ENCODE measurements at regions not wholly inside any gene's neighbourhood (a gene's known extent, or its start where the extent isn't known, plus 50 kb on each side); places are given as distances from the start of the nearest gene placed in this dataset.
A peak's percentile ranks its signal among the peaks of the same experiment; 100 is the strongest.
"Not testable (repeated sequence)": the region's sequence is repeated elsewhere in the genome, so short reads cannot be mapped to it uniquely, and the experiment has no call there.

GRCh38 chr12:46493834-46494181 lies 121.2 kb upstream of the SLC38A2 start:
- peak; percentile 60 for DNase-seq (ENCODE audit: low read depth)

DNA sequence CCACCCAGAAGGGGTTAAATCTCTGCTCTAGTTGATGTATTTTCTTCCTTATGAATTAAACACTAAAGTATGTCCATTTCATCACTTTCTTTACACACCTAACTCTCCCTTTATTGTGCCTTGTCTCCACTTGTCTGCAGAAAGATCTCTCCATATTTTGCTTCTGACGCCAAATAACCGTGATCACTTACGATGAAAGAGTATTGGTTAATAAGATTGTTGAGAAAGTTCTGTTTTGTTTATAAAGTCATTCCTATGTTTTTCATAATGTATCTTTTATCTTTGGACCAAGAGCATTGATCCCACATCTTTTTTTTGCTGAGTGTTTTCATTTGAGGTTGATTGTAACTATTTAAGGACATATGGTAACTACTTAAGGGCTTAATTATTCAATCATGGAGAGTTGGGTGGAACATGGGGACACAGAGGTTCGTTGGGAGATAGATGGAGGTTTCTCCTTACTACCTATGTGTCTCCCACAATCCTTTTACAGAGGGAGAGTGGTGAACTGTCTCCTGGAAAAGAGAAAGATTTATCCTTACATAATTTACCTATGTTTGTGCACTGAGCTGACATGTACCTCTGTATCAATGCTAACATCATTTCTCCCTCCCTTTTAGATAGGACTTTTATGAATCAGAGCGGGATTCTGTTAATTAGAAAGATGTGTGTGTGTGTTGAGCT lies 120.7 kb upstream of the SLC38A2 start:
- DNase-seq (ENCODE audit: low read depth) = no peak

DNA sequence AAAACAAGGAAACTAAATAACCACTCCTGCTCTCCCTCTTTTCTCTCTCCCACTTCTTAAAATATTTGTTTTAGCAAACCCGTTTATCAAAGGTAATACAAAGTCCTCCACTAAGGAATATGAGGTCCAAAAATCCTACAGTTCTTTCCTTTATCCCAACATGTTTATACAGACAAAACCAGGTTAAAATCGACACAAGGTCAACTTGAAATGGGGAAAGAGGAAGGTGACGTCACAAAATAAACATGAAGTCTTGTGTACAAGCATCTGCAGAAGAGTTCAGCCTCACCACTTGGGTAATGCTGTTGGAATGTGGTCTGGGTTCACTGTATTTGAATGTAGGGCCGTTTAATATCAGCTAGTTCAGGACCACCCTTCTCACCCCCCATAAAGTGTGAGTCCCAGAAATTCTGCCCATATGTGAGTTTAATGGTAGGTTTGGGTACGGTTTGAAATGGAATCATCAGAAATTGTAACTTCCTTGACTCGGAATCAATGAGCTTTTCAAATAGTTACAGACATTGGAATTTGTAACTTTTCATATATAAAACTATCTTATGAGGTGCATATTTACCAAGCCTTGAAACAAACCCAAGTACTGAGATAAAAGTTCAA lies 120.0 kb upstream of the SLC38A2 start:
- DNase-seq (ENCODE audit: low read depth) = peak; percentile 92

- DNase-seq (ENCODE audit: low read depth) = peak; percentile 18
These were observed 119.0 kb upstream of the SLC38A2 start for GRCh38 chr12:46491548-46491947.

- DNase-seq (ENCODE audit: low read depth) = peak; percentile 44
These were observed 118.1 kb upstream of the SLC38A2 start for GRCh38 chr12:46490635-46491034.

GRCh38 chr12:46489951-46490388 lies 117.4 kb upstream of the SLC38A2 start:
- DNase-seq (ENCODE audit: low read depth) = peak; percentile 18

DNA sequence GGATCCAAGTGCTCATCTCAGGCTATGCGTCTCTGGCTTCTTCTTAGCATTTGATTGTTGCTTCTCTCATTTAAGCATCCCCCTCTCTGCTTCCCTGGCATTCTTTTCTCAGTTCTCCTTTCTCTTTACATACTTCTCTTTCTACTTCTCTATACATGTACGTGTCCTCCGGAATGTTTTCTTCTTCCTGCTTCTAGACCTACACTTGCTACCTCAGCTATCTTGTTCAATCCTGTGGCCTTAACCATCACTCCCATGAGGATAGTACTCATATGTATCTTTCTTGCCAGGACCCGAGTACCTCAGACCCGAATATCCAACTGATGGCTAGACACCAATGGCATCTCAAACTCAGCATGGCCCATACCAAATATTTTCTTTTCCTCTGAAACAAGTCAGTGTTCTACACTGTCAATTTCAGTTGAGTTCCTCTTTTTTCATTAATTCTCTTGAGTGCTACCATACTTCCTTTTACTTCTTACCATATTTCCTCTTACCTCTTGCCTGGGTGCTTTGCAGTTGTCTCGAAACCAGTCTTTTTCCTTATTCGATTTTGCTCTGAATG lies 115.1 kb upstream of the SLC38A2 start:
- no peak for DNase-seq (ENCODE audit: low read depth)

DNA sequence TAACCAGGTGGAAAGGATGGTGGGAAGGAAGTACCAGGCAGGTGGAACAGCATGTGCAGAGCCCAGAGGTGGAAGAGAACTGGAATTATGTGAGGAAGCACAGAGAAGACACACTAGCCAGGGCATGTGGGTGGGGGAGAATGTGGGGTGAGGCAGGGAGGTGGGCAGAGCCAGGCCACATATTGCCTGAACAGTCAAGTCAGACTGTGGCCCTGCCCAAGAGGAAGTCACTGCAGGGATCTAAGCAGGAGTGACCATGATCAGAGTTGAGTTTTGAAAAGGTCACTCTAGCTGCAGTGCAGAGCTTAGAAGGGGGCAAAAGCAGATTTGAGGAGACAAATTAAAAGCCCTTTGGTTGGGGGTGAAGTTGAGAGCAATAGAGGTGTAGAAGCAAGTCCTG lies 114.0 kb upstream of the SLC38A2 start:
- DNase-seq (ENCODE audit: low read depth) = no peak

GRCh38 chr12:46485853-46486252 lies 113.3 kb upstream of the SLC38A2 start:
- DNase-seq (ENCODE audit: low read depth) = no peak

- DNase-seq (ENCODE audit: low read depth) = no peak
These were observed 112.0 kb upstream of the SLC38A2 start for GRCh38 chr12:46484396-46485061.

DNA sequence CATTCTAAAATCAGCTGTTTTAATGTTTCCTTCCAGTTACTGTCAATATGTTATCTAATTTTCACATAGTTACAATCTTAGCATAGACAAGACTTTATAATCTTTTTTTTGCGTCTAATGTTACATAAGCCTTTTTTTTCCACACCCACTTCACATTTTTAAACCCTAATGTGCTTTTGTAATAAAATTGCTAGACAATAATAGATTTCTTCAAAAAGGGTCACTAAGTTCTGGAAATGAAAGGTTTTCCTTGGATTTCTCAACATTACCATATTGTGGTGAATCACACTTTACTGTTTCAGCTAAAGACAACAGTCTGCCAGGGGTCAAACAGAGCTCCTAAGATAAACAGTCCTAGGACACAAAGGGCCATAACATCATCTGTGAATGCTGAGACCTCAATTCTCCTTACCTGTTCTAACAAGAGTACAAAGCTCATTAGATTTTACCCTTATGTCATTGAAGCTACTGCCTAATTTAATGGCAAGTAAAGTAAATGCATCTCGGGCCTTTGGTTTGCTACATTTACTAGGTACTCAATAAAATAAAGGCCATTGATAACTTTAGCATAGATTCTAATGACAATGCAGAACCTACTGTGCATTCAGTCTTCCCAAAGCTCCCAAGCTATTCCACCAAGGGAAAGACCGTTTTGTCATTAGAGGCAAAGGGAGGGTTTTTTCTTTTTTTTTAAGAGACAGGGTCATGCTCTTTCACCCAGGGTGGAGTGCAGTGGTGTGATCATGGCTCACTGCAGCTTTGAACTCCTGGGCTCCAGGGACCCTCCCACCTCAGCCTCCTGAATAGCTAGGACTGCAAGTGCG lies 111.2 kb upstream of the SLC38A2 start:
- DNase-seq (ENCODE audit: low read depth) = peak; percentile 68

DNA sequence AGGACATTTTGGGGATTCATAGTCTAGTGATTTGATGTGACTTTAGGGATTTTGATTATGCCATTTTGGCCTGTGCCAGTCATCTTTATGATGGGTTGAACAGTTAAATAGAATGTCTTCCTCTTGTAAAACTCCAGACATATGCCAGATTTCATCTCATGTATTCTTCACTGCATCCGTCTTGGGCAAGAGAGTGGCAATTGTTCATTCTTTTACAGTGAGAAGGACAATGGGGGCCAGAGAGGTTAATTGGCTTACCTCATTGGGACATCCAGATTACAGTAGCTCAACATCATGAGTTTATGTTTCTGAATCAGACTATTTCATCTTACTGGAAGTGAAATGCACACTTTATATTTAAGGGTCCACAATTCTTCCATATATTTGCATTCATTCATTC lies 108.2 kb upstream of the SLC38A2 start:
- DNase-seq (ENCODE audit: low read depth) = peak; percentile 28

GRCh38 chr12:46480316-46480715 lies 107.7 kb upstream of the SLC38A2 start:
- peak; percentile 23 for DNase-seq (ENCODE audit: low read depth)

DNA sequence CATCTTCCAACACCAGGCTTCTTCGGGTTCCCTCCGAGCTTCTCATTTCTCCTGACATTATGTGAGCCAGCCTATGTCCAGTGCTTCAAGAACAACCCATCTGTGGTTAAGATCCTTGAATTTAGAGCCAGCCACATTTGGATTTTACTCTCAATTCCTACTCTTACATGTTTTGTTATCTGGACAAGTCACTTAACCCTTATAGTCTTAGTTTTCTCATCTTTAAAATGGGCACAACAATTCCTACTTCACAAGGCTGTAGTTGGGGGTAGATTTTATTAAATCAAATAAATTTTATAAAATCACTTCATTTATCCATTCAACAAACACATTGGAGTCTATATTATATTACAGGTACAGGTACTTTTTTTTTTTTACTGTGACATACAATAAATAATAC lies 105.5 kb upstream of the SLC38A2 start:
- no peak for DNase-seq (ENCODE audit: low read depth)

DNA sequence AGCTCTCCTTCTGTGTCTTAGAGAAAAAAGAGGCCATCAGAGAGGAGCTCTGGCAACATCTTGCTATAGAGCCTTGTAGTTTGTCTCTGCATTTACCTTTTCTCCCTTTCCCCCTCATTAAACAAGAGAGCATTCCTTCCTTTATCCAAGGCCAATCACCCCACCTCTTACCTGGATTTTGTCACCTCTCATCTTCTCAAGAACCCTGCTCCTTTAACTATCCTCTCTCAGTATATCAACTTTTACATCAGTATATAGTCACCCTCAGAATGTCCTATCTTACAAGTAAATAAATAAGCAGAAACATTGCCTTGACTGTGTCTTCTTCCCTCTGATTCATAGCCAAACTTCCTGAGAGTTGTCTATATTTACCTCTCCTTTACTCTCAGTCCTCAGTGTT lies 105.0 kb upstream of the SLC38A2 start:
- no peak for DNase-seq (ENCODE audit: low read depth)

DNA sequence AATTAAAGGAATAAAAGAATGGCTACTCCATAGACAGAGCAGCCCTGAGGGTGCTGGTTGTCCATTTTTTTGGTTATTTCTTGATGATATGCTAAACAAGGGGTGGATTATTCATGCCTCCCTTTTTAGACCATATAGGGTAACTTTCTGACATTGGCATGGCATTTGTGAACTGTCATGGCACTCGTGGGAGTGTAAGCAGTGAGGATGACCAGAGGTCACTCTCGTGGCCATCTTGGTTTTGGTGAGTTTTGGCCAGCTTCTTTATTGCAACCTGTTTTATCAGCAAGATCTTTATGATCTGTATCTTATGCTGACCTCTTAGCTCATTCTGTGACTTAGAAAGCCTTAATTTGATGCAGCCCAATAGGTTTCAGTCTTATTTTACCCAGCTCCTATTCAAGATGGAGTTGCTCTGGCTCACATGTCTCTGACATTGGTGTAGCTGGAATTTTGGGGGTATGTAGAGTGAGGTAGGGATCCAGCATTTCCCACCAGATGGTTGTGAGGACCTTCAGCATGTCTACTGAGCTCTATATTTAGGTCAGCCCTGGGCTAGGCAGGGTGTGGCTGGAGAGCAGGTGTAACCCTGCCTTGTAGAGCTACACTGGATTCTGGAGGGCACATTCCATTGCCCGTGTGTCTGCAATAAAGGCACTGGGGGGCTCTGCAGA lies 103.5 kb upstream of the SLC38A2 start:
- DNase-seq (ENCODE audit: low read depth) = no peak

- DNase-seq (ENCODE audit: low read depth) = not testable (repeated sequence)
These were observed 101.8 kb upstream of the SLC38A2 start for GRCh38 chr12:46474385-46474784.

- DNase-seq (ENCODE audit: low read depth) = peak; percentile 96
These were observed 101.2 kb upstream of the SLC38A2 start for GRCh38 chr12:46473634-46474329.

- peak; percentile 92 for DNase-seq (ENCODE audit: low read depth)
These were observed 100.5 kb upstream of the SLC38A2 start for GRCh38 chr12:46472893-46473633.

Measured in LHCN-M2 (cell line).